ENCODE measurements at regions not wholly inside any gene's neighbourhood (a gene's known extent, or its start where the extent isn't known, plus 50 kb on each side); places are given as distances from the start of the nearest gene placed in this dataset.

GRCh38 chr18:54737986-54738385, 90.3 kb upstream of the RAB27B start:
- DNase-seq (no peak), ATAC-seq (no peak)
- Mint-ChIP-seq H3K27ac (no peak overlapping the region), H3K36me3 (no peaks in the 10 kb centered on the region), H3K27me3 (ENCODE audit: low read depth in 2 of 2) (peaks cover 4 to 7% of the 10 kb centered on the region in 2 donors), H3K4me3 (no peak overlapping the region), H3K9me3 (no peaks in the 10 kb centered on the region), H3K4me1 (no peaks in the 10 kb centered on the region)
- Histone ChIP-seq H3K27me3 (ENCODE audit: control insufficient read depth, insufficient read depth, low read length) (no peaks in the 10 kb centered on the region), H3K36me3 (ENCODE audit: control insufficient read depth, insufficient read depth, low read length) (no peaks in the 10 kb centered on the region), H3K27ac (ENCODE audit: low read length) (no peak overlapping the region), H3K4me1 (ENCODE audit: control insufficient read depth, insufficient read depth, low read length) (no peaks in the 10 kb centered on the region), H3K9me3 (ENCODE audit: control insufficient read depth, insufficient read depth, low read length) (no peaks in the 10 kb centered on the region), H3K4me3 (ENCODE audit: low read length) (no peak overlapping the region)
- 100% methylated on average over 1 of the region's 3 CpGs for WGBS (ENCODE audit: insufficient coverage)
- intact Hi-C loops (cut with micrococcal nuclease) = no loop called here
- TF ChIP-seq CTCF (IDR thresholded peaks at IDR 0.05) = no peak

- Mint-ChIP-seq H3K27ac (no peak overlapping the region), H3K36me3 (no peaks in the 10 kb centered on the region), H3K27me3 (ENCODE audit: low read depth in 2 of 2) (peaks cover 4 to 7% of the 10 kb centered on the region in 2 donors), H3K9me3 (no peaks in the 10 kb centered on the region), H3K4me1 (no peaks in the 10 kb centered on the region), H3K4me3 (no peak overlapping the region)
- TF ChIP-seq CTCF (IDR thresholded peaks at IDR 0.05) = no peak
- H3K27ac ChIP-seq (ENCODE audit: low read length) = no peak overlapping the region
- H3K36me3 ChIP-seq (ENCODE audit: control insufficient read depth, insufficient read depth, low read length) = no peaks in the 10 kb centered on the region
- H3K4me3 ChIP-seq (ENCODE audit: low read length) = no peak overlapping the region
- no peaks in the 10 kb centered on the region for H3K27me3 ChIP-seq (ENCODE audit: control insufficient read depth, insufficient read depth, low read length)
- no peaks in the 10 kb centered on the region for H3K4me1 ChIP-seq (ENCODE audit: control insufficient read depth, insufficient read depth, low read length)
- intact Hi-C loops (cut with micrococcal nuclease) = no loop called here
- no peak for DNase-seq
- no peak for ATAC-seq
- WGBS (ENCODE audit: insufficient coverage) = no CpG with 5 or more reads among the region's 2 CpGs
- no peaks in the 10 kb centered on the region for H3K9me3 ChIP-seq (ENCODE audit: control insufficient read depth, insufficient read depth, low read length)
These were observed 88.8 kb upstream of the RAB27B start for GRCh38 chr18:54739476-54739875.

GRCh38 chr18:54740136-54740846, 88.0 kb upstream of the RAB27B start:
- Histone ChIP-seq H3K27me3 (ENCODE audit: control insufficient read depth, insufficient read depth, low read length) (no peaks in the 10 kb centered on the region), H3K4me3 (ENCODE audit: low read length) (no peak overlapping the region), H3K9me3 (ENCODE audit: control insufficient read depth, insufficient read depth, low read length) (no peaks in the 10 kb centered on the region), H3K27ac (ENCODE audit: low read length) (no peak overlapping the region), H3K36me3 (ENCODE audit: control insufficient read depth, insufficient read depth, low read length) (no peaks in the 10 kb centered on the region), H3K4me1 (ENCODE audit: control insufficient read depth, insufficient read depth, low read length) (no peaks in the 10 kb centered on the region)
- 100% methylated on average over 2 of the region's 3 CpGs for WGBS (ENCODE audit: insufficient coverage)
- Mint-ChIP-seq H3K27me3 (ENCODE audit: low read depth in 2 of 2) (peaks cover 4 to 7% of the 10 kb centered on the region in 2 donors), H3K4me3 (no peak overlapping the region), H3K36me3 (no peaks in the 10 kb centered on the region), H3K9me3 (no peaks in the 10 kb centered on the region), H3K4me1 (no peaks in the 10 kb centered on the region), H3K27ac (no peak overlapping the region)
- TF ChIP-seq CTCF (IDR thresholded peaks at IDR 0.05) = no peak
- intact Hi-C loops (cut with micrococcal nuclease) = no loop called here
- DNase-seq (no peak), ATAC-seq (no peak)

GRCh38 chr18:54742120-54742519, 86.2 kb upstream of the RAB27B start:
- Mint-ChIP-seq H3K9me3 (no peaks in the 10 kb centered on the region), H3K36me3 (no peaks in the 10 kb centered on the region), H3K27ac (no peak overlapping the region), H3K4me3 (no peak overlapping the region), H3K4me1 (no peaks in the 10 kb centered on the region), H3K27me3 (ENCODE audit: low read depth in 2 of 2) (peaks cover 4 to 7% of the 10 kb centered on the region in 2 donors)
- no peak for DNase-seq
- no peak overlapping the region for H3K4me3 ChIP-seq (ENCODE audit: low read length)
- 89% methylated on average over 3 of the region's 4 CpGs for WGBS (ENCODE audit: insufficient coverage)
- H3K4me1 ChIP-seq (ENCODE audit: control insufficient read depth, insufficient read depth, low read length) = no peaks in the 10 kb centered on the region
- H3K27ac ChIP-seq (ENCODE audit: low read length) = no peak overlapping the region
- no peaks in the 10 kb centered on the region for H3K27me3 ChIP-seq (ENCODE audit: control insufficient read depth, insufficient read depth, low read length)
- no peaks in the 10 kb centered on the region for H3K36me3 ChIP-seq (ENCODE audit: control insufficient read depth, insufficient read depth, low read length)
- TF ChIP-seq CTCF (IDR thresholded peaks at IDR 0.05) = no peak
- intact Hi-C loops (cut with micrococcal nuclease) = no loop called here
- no peaks in the 10 kb centered on the region for H3K9me3 ChIP-seq (ENCODE audit: control insufficient read depth, insufficient read depth, low read length)
- ATAC-seq = no peak
